HepG2 (cell line): ENCODE measurements at regions not wholly inside any gene's neighbourhood (a gene's known extent, or its start where the extent isn't known, plus 50 kb on each side); places are given as distances from the start of the nearest gene placed in this dataset.

Experiments used
- ATAC-seq: fragments of 200-7000 bp; cut with Tn5 transposase; 3 replicates; pipeline ENCODE4 v1.9.1; 2020; ENCODE audit warnings: mild to moderate bottlenecking, moderate library complexity
- BruUV-seq: library from RNA; stranded (reverse); fragments of 400-500 nt; replicated peaks from 2 replicates; lab custom pipeline; 2021; lab: Mats Ljungman, UMichigan
- CTCF ChIA-PET: fragments of 300-600 bp; formaldehyde crosslinking; extraction: SDS; loops from one replicate; lab custom pipeline; 2021; ENCODE audit warnings: low total read pairs, inconsistent platforms, low intra/inter-chr PET ratio; lab: Yijun Ruan, JAX
- POLR2A ChIA-PET: fragments of 350-600 bp; sonication (Branson Sonifier 250); formaldehyde crosslinking; loops from one replicate; lab custom pipeline; 2020; ENCODE audit warnings: antibody characterized with exemption, inconsistent platforms; lab: Yijun Ruan, JAX
- DNase-seq: peaks from one replicate; pipeline ENCODE4 v3.0.0-alpha.2; 2015; ENCODE audit warnings: low spot score
- FAIRE-seq: peaks from 3 replicates; lab custom pipeline; 2011; peaks lifted over from hg19 to GRCh38; lab: Jason Lieb, UNC
- H2AFZ ChIP-seq: one replicate; pipeline ENCODE4 v1.6.1; 2011; ENCODE audit warnings: low read length, inconsistent platforms
- H3K27ac ChIP-seq: fragments of 300-600 bp; 3 replicates; pipeline ENCODE4 v1.8.0; 2011; ENCODE audit warnings: mixed run types, mild to moderate bottlenecking, mixed read lengths, low read length, inconsistent platforms; ENCODE audit not compliant: insufficient read depth; ENCODE audit errors: extremely low read length
- H3K27me3 ChIP-seq, 2 experiments: fragments of 200-600 bp in 1 of 2; 2 replicates in 1 of 2; 3 replicates in 1 of 2; pipeline versions ENCODE4 v1.6.0 to v1.8.0; 2011; ENCODE audit warnings: low read length in 2 of 2, mild to moderate bottlenecking in 2 of 2, moderate library complexity in 2 of 2, inconsistent platforms in 1 of 2; ENCODE audit not compliant: insufficient read depth in 2 of 2, control insufficient read depth in 1 of 2
- H3K36me3 ChIP-seq, 2 experiments: fragments of 200-600 bp in 1 of 2; replicated peaks in 1 of 2; 2 replicates in 1 of 2; 3 replicates in 1 of 2; pipeline versions ENCODE4 v1.5.1 to v1.8.0; 2011; ENCODE audit warnings: low read length in 2 of 2, inconsistent platforms in 1 of 2; ENCODE audit not compliant: insufficient read depth in 2 of 2, control insufficient read depth in 1 of 2
- H3K4me1 ChIP-seq: 2 replicates; pipeline ENCODE4 v1.5.1; 2012; ENCODE audit warnings: low read length, inconsistent platforms; ENCODE audit not compliant: insufficient read depth
- H3K4me2 ChIP-seq: 2 replicates; pipeline ENCODE4 v1.6.0; 2011; ENCODE audit warnings: low read depth, low read length, inconsistent platforms
- H3K4me3 ChIP-seq, 3 experiments: fragments of 200-600 bp in 1 of 3; sonication (generic), shearing (Covaris generic) in 1 of 3; replicated peaks in 1 of 3; 2 replicates each; pipeline ENCODE4 v1.5.1; 2011 to 2016; ENCODE audit warnings: low read length in 3 of 3, inconsistent platforms in 2 of 3, low read depth in 2 of 3, mild to moderate bottlenecking in 2 of 3, control low read depth in 1 of 3, mixed read lengths in 1 of 3; ENCODE audit not compliant: insufficient read depth in 1 of 3
- H3K79me2 ChIP-seq: one replicate; pipeline ENCODE4 v1.6.1; 2011; ENCODE audit warnings: low read length, inconsistent platforms; ENCODE audit not compliant: insufficient read depth
- H3K9ac ChIP-seq: 2 replicates; pipeline ENCODE4 v1.6.0; 2011; ENCODE audit warnings: mild to moderate bottlenecking, low read depth, low read length, inconsistent platforms; ENCODE audit not compliant: insufficient read depth
- H3K9me3 ChIP-seq: 2 replicates; pipeline ENCODE4 v1.5.1; 2012; ENCODE audit warnings: mild to moderate bottlenecking, low read length
- H4K20me1 ChIP-seq: 2 replicates; pipeline ENCODE4 v1.6.0; 2011; ENCODE audit warnings: inconsistent platforms, mild to moderate bottlenecking, low read length, moderate library complexity; ENCODE audit not compliant: insufficient read depth
- ATAD3A ChIP-seq: sonication (generic); formaldehyde crosslinking; IDR thresholded peaks from 2 replicates; pipeline ENCODE4 v1.4.0; 2020; ENCODE audit warnings: missing genetic modification reagents
- CENPBD1 ChIP-seq: sonication (generic); formaldehyde crosslinking; IDR thresholded peaks from 2 replicates; pipeline ENCODE4 v1.8.0; 2022; ENCODE audit warnings: missing genetic modification reagents, low read depth, mild to moderate bottlenecking, borderline replicate concordance
- CREB3 ChIP-seq: sonication (generic); formaldehyde crosslinking; IDR thresholded peaks from 2 replicates; pipeline ENCODE4 v1.5.0; 2020; ENCODE audit warnings: missing genetic modification reagents
- LBX2 ChIP-seq: sonication (generic); formaldehyde crosslinking; IDR thresholded peaks from 2 replicates; pipeline ENCODE4 v1.5.0; 2020; ENCODE audit warnings: missing genetic modification reagents, mild to moderate bottlenecking, borderline replicate concordance
- NFE2L1 ChIP-seq: sonication (generic); formaldehyde crosslinking; IDR thresholded peaks from 2 replicates; pipeline ENCODE4 v1.4.0; 2020; ENCODE audit warnings: missing genetic modification reagents, mild to moderate bottlenecking, borderline replicate concordance
- TCF7L2 ChIP-seq: IDR thresholded peaks from 2 replicates; pipeline ENCODE4 v1.6.1; 2011; ENCODE audit warnings: mild to moderate bottlenecking, low read depth, low read length, moderate library complexity
- ZBTB3 ChIP-seq: sonication (generic); formaldehyde crosslinking; IDR thresholded peaks from 2 replicates; pipeline ENCODE4 v1.4.0; 2020; ENCODE audit warnings: low read depth, mild to moderate bottlenecking, moderate library complexity, missing genetic modification reagents, borderline replicate concordance
- ZBTB7B ChIP-seq: sonication (generic); formaldehyde crosslinking; IDR thresholded peaks from 2 replicates; pipeline ENCODE4 v1.4.0; 2020; ENCODE audit warnings: missing genetic modification reagents
- ZNF138 ChIP-seq: sonication (generic); formaldehyde crosslinking; IDR thresholded peaks from 2 replicates; pipeline ENCODE4 v1.5.0; 2020; ENCODE audit warnings: mild to moderate bottlenecking, low read depth, missing genetic modification reagents
- ZNF337 ChIP-seq: sonication (generic); formaldehyde crosslinking; IDR thresholded peaks from 2 replicates; pipeline ENCODE4 v1.5.1; 2020; ENCODE audit warnings: missing genetic modification reagents, low read depth, mild to moderate bottlenecking, borderline replicate concordance
- ZNF33B ChIP-seq: sonication (generic); formaldehyde crosslinking; IDR thresholded peaks from 2 replicates; pipeline ENCODE4 v1.5.1; 2020; ENCODE audit warnings: mild to moderate bottlenecking, missing genetic modification reagents
- ZNF629 ChIP-seq: sonication (generic); formaldehyde crosslinking; conservative IDR thresholded peaks from 2 replicates; pipeline ENCODE4 v1.5.0; 2020; ENCODE audit warnings: missing genetic modification reagents
- WGBS: methylation state at CpG from one replicate; pipeline ENCODE4 v1.1.6; 2017; ENCODE audit warnings: low lambda C conversion rate; 5-methylcytosine and 5-hydroxymethylcytosine counted together
- in situ Hi-C: cut with HindIII; loops from 2 replicates; pipeline ENCODE4 v1.10.0; 2017; ENCODE audit warnings: low pct_unique_long_range_greater_than_20kb; ENCODE audit not compliant: extremely low pct_ligation_motif_present
- intact Hi-C: fragments of 100-400 bp; cut with micrococcal nuclease; formaldehyde crosslinking; loops from one replicate; pipeline ENCODE4 v1.10.0; 2022; ENCODE audit not compliant: unreplicated experiment

- no peak for TF ChIP-seq ATAD3A (CRISPR knock-in tag)
- no peak for TF ChIP-seq ZNF33B (CRISPR knock-in tag)
- no peak for TF ChIP-seq ZBTB7B (CRISPR knock-in tag)
- no peak for TF ChIP-seq CREB3
- TF ChIP-seq ZNF138 (CRISPR knock-in tag): no peak
- TF ChIP-seq CENPBD1 (CRISPR knock-in tag): no peak
- no peak for TF ChIP-seq ZNF337 (CRISPR knock-in tag)
- TF ChIP-seq ZBTB3 (CRISPR knock-in tag): no peak
- TF ChIP-seq LBX2 (CRISPR knock-in tag): no peak
- TF ChIP-seq TCF7L2: no peak
Observed at GRCh38 chr22:46051646-46052045, 74.7 kb upstream of the WNT7B start (continued).

- no peak overlapping the region for H3K4me3 ChIP-seq
- no peak for DNase-seq
- intact Hi-C loops: no loop called here
Observed at GRCh38 chr22:46052331-46052771, 75.4 kb upstream of the WNT7B start.

More at GRCh38 chr22:46052331-46052771, 75.4 kb upstream of the WNT7B start:
- in situ Hi-C loops: no loop called here
- Histone ChIP-seq H4K20me1 (no peaks in the 10 kb centered on the region), H3K9me3 (no peaks in the 10 kb centered on the region), H3K27me3 (peaks cover 25 to 86% of the 10 kb centered on the region in 2 experiments), H3K4me2 (no peak overlapping the region), H3K9ac (no peak overlapping the region), H2AFZ (no peak overlapping the region), H3K79me2 (no peaks in the 10 kb centered on the region), H3K27ac (no peak overlapping the region), H3K36me3 (no peaks in the 10 kb centered on the region), H3K4me1 (no peaks in the 10 kb centered on the region)
- BruUV-seq: no TSS peak
- WGBS: 46% methylated on average over 6 of the region's 6 CpGs
- ATAC-seq: no peak
- TF ChIP-seq NFE2L1 (CRISPR knock-in tag) (no peak), ZNF629 (CRISPR knock-in tag) (peak; percentile 47; the same call in 1 of the 2 replicates)
- POLR2A ChIA-PET: no interaction called here
- no peak for FAIRE-seq
- CTCF ChIA-PET: no interaction called here
